HG03354 (cell line): ENCODE measurements at regions not wholly inside any gene's neighbourhood (a gene's known extent, or its start where the extent isn't known, plus 50 kb on each side); places are given as distances from the start of the nearest gene placed in this dataset.

Experiments
- ATAC-seq: cut with Tn5 transposase; IDR thresholded peaks from one replicate; pipeline ENCODE4 v1.9.1; 2021; ENCODE audit warnings: mild to moderate bottlenecking; ENCODE audit not compliant: unreplicated experiment, poor library complexity, severe bottlenecking

DNA sequence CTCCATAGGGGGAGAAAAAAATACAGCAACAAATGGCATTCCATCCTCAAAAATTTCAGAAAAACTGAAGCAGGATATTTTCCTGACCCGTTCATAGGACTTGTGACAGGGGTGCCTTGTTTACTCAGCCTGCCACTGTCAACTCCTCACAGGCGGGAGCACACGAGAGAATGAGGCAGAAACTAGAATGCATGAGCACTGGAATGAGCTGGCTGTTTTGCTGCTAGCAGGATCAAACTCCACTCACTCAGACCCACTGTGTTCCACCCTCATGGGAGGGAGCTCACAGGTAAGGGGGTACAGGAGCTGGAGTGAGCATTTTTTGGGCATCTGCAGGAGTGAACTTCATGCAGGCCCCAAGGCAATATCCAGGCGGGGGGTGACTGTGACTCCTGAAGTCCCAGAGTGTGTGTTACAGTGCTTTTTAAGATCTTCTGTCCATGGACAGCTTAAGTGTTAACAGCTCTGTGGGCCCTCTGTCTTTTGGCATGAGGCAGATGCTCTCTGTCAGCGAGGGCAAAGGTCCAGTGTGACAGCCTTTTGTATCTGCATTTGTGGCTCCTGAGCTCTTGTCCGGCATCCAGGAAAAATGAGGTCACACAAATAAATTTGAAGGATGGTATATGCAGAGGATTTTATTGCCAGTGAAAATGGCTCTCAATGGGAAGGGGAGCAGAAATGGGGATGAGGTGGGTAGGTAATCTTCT is 905.7 kb upstream of the TENM4 start:
- no peak for ATAC-seq

- no peak for ATAC-seq
These were observed 902.6 kb upstream of the TENM4 start for GRCh38 chr11:80343436-80343835.

- no peak for ATAC-seq
These were observed 897.4 kb upstream of the TENM4 start for GRCh38 chr11:80338231-80338630.

DNA sequence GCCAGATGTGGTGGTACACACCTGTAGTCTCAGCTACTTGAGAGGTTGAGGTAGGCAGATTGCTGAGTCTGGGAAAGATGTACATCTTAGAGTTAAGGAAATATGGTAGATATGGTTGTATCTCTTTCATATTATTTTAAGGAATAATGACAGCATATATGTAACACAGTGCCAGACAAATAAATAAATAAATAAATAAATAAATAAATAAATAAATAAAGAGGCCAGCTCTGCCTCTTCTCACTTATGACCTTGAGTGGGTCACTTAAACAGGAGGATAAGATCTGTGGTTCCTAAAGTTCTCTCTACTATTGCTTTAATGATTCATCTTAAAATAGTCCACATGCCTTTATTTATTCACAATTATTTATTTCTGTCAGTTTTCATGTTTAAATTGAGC is 890.9 kb upstream of the TENM4 start:
- no peak for ATAC-seq

DNA sequence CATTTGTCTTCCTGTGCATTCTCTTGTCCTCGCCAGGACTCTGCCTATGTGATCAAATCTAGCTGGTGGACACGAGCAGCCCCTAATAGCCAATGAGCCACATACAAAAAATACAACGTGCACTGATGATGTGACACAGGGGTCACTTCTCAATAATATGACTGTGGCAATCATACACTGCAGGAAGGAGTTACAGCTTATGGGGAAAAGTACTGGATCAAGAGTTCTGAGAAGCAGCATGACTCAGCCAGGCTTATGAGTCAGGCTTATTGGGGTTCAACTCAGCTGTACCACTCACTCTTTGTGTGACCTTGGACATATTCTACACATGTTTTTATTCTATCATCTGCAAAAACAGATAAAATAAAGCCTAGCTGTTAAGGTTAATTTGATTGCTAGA is 889.4 kb upstream of the TENM4 start:
- no peak for ATAC-seq

DNA sequence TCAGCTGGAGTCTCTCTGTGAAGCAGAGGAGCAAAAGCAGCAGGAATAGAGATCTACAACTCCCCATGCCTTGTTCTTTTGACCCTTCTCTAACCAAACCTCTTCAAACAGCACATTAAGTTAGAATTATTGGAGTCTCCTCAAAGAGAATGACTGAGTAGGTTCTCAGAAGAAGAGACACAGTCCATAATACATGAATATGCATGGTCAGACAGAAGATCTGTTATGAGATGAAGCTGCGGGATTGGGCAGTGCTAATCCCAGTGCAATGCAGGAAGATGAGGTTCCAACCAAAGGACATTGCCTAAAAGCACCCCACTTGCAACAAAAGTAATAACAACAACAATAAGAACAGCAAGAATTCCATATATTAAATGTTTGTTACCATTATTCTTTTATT is 887.9 kb upstream of the TENM4 start:
- no peak for ATAC-seq

- ATAC-seq = no peak
These were observed 887.3 kb upstream of the TENM4 start for GRCh38 chr11:80327956-80328614.

- no peak for ATAC-seq
These were observed 881.0 kb upstream of the TENM4 start for GRCh38 chr11:80321786-80322185.

DNA sequence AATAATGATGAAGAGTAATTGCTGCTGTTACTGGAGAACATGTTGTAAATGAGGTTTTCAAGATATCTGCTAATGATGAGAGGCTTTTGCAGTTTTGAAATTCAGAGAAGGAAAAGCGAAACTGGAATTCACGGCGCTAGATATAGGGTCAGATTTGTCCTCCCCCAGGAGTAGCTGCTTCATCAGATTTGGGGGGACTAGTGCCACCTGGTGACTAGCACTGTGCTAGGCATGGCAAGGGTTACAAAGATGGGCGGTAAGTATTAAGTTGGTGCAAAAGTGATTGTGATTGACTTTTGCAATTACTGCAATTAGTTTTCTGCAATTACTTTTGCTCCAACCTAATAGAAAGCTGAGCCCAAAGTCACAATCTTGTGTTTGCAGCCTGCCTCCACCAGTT is 879.9 kb upstream of the TENM4 start:
- ATAC-seq = no peak

DNA sequence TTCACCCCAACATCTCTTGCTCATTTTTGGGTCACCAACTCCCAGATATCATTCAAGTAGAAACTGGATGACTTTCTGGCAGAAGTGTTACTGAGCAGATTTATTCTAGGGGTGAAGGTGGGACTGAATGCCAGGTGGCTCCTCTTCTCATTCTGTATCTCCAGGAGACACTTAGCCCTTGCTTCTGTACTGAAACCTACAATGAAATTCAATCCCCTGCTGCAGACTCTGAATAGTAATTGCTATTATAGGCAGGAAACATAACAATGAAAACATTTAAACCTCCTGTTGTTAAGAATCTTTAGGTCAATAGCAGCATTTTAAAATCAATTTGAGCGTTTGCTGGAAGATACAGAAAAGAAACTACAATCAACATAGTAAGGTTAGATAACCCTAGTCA is 879.4 kb upstream of the TENM4 start:
- ATAC-seq = no peak

GRCh38 chr11:80317612-80318011 is 876.8 kb upstream of the TENM4 start:
- ATAC-seq = no peak

- ATAC-seq = no peak
These were observed 874.4 kb upstream of the TENM4 start for GRCh38 chr11:80315200-80315599.

GRCh38 chr11:80309301-80309700 is 868.5 kb upstream of the TENM4 start:
- ATAC-seq = no peak

GRCh38 chr11:80307676-80308075 is 866.8 kb upstream of the TENM4 start:
- ATAC-seq = no peak

GRCh38 chr11:80297858-80298632 is 857.2 kb upstream of the TENM4 start:
- ATAC-seq = no peak

GRCh38 chr11:80293293-80293692 is 852.5 kb upstream of the TENM4 start:
- no peak for ATAC-seq

DNA sequence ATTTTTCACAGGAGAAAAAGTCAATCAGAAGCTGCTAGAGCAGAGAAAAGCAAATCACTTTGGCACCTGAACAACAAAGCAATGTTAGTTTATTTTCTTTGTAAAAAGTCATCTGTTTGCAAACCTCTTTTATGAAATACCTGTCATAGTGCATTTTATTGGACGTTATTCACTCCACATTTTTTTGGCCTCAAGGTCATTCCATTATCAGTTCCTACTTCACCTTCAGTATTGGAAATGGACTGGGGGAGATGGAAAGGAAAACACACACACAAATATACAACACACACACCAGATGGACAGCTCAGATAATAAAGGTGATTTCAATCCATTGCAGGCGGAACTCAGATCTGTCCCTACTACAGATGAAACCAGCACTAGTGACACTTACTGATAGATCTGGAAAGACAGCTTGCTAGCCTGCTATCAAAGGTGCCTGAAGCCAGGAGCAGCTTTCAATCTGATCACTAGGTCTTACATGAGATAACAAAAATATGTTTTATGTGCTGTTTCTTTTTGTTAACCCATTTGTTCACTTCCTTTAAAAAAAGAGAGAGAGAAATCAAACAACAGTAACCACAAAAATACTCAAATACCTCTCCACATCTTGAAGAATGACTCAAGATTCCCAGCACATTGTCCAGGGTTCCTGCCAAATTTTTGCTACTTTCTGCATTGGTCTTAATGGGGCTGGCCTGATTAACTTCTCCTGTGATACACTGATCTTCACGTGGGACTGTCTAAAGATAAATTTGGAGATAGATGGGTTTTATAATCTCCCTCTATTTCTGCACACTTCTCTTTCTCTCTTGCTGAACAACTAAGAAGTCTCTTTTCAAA is 844.3 kb upstream of the TENM4 start:
- no peak for ATAC-seq

GRCh38 chr11:80282643-80283042 is 841.8 kb upstream of the TENM4 start:
- no peak for ATAC-seq

GRCh38 chr11:80281194-80281593 is 840.4 kb upstream of the TENM4 start:
- no peak for ATAC-seq

GRCh38 chr11:80280737-80281136 is 839.9 kb upstream of the TENM4 start:
- ATAC-seq = no peak
